ENCODE measurements at regions not wholly inside any gene's neighbourhood (a gene's known extent, or its start where the extent isn't known, plus 50 kb on each side); places are given as distances from the start of the nearest gene placed in this dataset.
A peak's percentile ranks its signal among the peaks of the same experiment; 100 is the strongest.

- peak in 4 of 5 experiments; percentile 16 to 27 (median 24) for TF ChIP-seq CTCF (IDR thresholded peaks at IDR 0.05)
- TF ChIP-seq POLR2A (IDR thresholded peaks at IDR 0.05) = no peak
- no peak for TF ChIP-seq POLR2AphosphoS5 (IDR thresholded peaks at IDR 0.05)
- TF ChIP-seq EP300 (IDR thresholded peaks at IDR 0.05; ENCODE audit: low read depth) = no peak
Measured at GRCh38 chr12:78470354-78471195, 394.0 kb upstream of the SYT1 start.

Data from transverse colon (tissue), 4 donors.